ENCODE measurements at regions not wholly inside any gene's neighbourhood (a gene's known extent, or its start where the extent isn't known, plus 50 kb on each side); places are given as distances from the start of the nearest gene placed in this dataset.

- TF ChIP-seq CTCF (IDR thresholded peaks at IDR 0.05; ENCODE audit: insufficient read depth, low read depth, low read length, missing control alignments): no peak
- DNase-seq (ENCODE audit: low read depth): no peak
- H3K4me3 ChIP-seq (ENCODE audit: low read depth, low read length): no peak overlapping the region
Observed at GRCh38 chr4:108359986-108360681, 191.4 kb upstream of the LEF1 start.

GRCh38 chr4:108359130-108359985 is 190.6 kb upstream of the LEF1 start:
- no peak for TF ChIP-seq CTCF (IDR thresholded peaks at IDR 0.05; ENCODE audit: insufficient read depth, low read depth, low read length, missing control alignments)
- no peak overlapping the region for H3K4me3 ChIP-seq (ENCODE audit: low read depth, low read length)
- DNase-seq (ENCODE audit: low read depth): peak; percentile 70

DNA sequence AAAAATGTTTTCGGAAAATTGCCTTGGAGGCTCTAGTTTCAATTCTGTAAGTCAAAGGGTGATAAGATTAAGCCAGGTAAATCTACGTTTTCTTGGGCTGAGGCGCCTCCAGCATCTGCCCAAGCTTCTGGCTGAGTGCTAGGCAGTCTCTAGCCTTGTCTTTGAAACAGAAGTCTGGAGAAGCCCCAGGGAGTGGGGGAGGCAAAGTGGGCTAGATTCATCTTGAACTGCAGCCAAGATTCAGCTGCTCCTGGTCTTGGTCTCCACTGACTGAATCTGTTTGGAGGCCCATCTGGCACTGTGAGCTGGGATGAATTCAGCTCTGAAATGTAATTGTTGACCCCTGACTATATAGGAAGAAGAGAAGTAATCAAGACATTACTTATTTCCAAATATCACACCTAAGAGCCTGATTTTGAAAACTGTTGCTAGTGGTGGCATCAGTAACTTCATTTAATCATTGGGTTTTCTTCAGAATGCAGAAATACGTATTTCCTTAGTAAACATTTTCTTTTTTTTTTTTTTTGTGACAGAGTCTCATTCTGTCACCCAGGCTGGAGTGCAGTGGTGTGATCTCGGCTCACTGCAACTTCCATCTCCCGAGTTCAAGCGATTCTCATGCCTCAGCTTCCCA is 187.3 kb upstream of the LEF1 start:
- H3K4me3 ChIP-seq (ENCODE audit: low read depth, low read length): no peak overlapping the region
- DNase-seq (ENCODE audit: low read depth): no peak
- TF ChIP-seq CTCF (IDR thresholded peaks at IDR 0.05; ENCODE audit: insufficient read depth, low read depth, low read length, missing control alignments): no peak

DNA sequence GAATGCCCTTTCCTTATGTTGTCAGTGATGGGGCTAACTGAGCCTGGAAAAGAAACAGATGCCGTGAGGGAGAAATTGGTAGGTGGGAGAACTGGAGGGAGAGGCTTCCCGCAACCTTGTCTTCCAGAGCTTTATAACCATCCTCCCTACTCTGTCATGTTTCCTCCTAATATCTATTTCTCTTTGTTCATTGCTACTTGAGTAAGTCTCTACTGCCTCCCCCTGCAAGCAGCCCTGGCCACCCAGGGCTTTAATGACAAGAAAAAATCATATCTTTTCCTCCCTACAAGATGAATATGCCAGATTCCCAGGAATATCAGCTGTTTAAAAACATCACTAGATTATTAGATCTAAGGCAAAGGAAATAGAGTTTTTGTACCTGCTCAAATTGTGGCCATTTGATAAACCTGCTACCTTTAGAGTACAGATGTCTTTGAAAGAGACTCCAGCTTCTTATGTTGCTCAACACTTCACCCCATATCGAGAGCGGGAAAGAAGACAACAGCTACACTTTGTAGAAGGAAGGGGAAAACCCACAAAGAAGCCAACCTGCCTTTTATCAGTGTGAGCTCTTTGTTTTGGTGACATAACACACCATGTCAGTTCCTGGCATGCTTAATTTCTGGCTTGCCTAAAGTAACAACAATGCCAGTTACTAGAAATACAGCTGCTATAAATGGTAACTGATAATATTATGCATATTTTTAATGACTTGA is 186.6 kb upstream of the LEF1 start:
- peak; percentile 32 for DNase-seq (ENCODE audit: low read depth)
- no peak for TF ChIP-seq CTCF (IDR thresholded peaks at IDR 0.05; ENCODE audit: insufficient read depth, low read depth, low read length, missing control alignments)
- H3K4me3 ChIP-seq (ENCODE audit: low read depth, low read length): no peak overlapping the region

- no peak overlapping the region for H3K4me3 ChIP-seq (ENCODE audit: low read depth, low read length)
- no peak for TF ChIP-seq CTCF (IDR thresholded peaks at IDR 0.05; ENCODE audit: insufficient read depth, low read depth, low read length, missing control alignments)
- no peak for DNase-seq (ENCODE audit: low read depth)
Observed at GRCh38 chr4:108352664-108353308, 184.1 kb upstream of the LEF1 start.

DNA sequence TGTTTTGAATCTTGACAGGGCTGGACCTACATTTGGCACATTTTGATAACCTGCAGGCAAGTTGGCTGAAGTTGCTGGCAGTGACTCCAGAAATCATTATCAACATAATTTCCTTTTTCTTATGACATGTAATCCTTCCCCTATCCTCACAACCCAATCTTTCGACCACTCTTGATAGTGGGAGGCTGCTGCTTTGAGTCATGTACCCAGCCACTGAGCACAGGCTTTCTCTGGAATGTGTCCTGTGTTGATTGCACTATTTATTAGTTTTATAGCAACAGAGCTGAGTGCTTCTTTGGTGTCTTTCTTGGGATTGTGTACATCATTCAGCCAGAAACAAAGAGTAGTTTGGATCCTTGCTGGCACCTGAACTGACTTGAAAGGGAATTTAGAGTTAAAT is 183.1 kb upstream of the LEF1 start:
- H3K4me3 ChIP-seq (ENCODE audit: low read depth, low read length): no peak overlapping the region
- DNase-seq (ENCODE audit: low read depth): no peak
- no peak for TF ChIP-seq CTCF (IDR thresholded peaks at IDR 0.05; ENCODE audit: insufficient read depth, low read depth, low read length, missing control alignments)

Data from GM12865 (cell line).